ENCODE measurements at regions not wholly inside any gene's neighbourhood (a gene's known extent, or its start where the extent isn't known, plus 50 kb on each side); places are given as distances from the start of the nearest gene placed in this dataset.

DNA sequence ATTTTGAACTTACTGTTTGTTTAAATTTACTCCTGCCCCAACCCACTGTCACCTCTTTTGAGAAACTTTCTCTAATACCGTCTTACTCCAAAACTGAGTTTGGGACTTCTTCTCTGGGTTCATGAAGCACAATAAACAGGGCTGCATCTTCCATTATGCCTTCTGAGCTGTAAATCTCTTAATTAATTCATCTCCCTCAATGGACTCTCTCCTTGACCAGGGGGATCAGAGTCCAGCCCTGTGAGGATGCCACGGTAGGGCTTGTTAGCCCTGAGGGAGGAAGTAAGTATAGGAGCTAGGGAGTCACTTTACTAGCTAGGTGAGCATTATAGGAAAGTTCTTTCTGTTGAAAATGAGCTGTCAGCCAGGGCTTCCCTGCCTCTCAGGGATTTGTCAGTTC is 299.3 kb upstream of the SATB1 start:
- no peak for TF ChIP-seq FOXM1 (IDR thresholded peaks at IDR 0.05; ENCODE audit: borderline replicate concordance, low read depth)
- TF ChIP-seq, protein P1, sequence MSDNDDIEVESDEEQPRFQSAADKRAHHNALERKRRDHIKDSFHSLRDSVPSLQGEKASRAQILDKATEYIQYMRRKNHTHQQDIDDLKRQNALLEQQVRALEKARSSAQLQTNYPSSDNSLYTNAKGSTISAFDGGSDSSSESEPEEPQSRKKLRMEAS (IDR thresholded peaks at IDR 0.05) = no peak

Measured in Ishikawa (cell line).